ENCODE measurements at regions not wholly inside any gene's neighbourhood (a gene's known extent, or its start where the extent isn't known, plus 50 kb on each side); places are given as distances from the start of the nearest gene placed in this dataset.
"Not testable (repeated sequence)": the region's sequence is repeated elsewhere in the genome, so short reads cannot be mapped to it uniquely, and the experiment has no call there.

DNA sequence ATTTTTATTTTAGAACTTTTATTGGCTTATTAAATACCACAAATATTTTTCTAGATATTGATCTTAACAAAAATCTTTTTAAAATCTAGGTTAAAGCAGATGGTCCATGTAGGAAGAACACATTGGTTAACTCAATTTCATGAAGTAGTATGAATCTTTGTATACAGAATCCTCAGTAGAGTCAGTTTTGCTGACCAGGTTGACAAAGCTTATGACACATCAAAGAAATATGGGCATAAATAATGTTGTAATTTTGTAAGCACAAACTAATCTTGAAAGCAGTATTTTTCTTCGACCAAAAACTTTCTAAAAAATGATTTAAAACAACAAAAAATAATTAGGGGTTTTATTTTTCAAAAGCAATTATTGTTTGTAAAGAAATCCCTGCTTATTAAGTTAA lies 479.3 kb upstream of the PCDH10 start:
- DNase-seq (ENCODE audit: low read depth, low spot score), result no peak

DNA sequence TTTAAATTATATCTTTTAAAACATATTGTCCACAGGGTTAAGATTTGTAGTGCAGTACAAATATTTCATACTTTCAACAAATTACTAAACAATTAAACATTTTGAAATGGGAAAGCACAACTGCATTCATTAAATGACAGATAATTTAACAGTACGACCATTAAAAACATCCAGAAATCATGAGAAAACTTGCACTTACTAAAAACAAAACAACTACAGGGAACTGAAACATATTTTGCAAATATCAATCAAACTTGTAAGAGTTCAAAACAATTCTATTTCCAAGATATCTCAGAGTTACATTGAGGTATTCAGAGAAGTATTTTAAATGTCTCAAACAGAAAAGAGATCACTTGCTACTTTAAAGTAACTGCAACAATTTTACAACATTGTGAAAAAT lies 478.5 kb upstream of the PCDH10 start:
- no peak for DNase-seq (ENCODE audit: low read depth, low spot score)

DNA sequence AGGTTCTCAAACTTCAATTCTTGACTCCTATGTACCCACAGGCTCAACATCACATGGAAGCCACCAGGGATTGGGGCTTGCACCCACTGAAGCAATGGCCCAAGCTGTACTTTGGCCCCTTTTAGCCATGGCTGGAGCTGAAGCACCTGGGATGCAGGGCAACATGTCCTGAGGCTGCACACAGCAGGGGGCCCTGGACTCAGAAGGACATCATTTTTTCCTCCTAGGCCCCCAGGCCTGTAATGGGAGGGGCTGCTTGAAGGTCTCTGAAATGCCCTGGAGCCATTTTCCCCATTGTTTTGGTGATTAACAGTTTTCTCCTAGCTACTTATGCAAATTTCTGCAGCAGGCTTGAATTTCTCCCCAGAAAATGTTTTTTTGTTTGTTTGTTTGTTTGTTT lies 465.1 kb upstream of the PCDH10 start:
- DNase-seq (ENCODE audit: low read depth, low spot score), result no peak

DNA sequence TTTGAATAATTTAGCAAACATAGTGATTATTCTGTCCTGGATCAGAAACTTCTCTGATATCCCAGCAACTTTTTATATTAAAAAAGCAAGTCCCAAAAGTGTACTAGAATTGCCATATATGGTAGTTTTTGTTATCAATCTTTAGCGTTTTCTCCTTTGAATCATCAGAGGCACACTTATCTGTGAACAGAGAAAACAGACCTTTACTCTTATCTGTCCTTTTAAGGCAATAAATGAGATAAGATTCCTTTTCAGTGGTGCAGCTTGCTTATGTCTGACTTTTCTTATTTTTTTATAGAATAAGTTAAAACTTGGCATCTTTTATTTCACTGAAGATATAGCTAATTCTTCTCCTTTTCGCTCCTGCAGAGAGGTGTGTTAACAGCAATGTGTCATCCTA lies 458.1 kb upstream of the PCDH10 start:
- DNase-seq (ENCODE audit: low read depth, low spot score), result no peak

- no peak for DNase-seq (ENCODE audit: low read depth, low spot score)
Measured at GRCh38 chr4:132691668-132692067, 457.4 kb upstream of the PCDH10 start.

- no peak for DNase-seq (ENCODE audit: low read depth, low spot score)
Measured at GRCh38 chr4:132694775-132695174, 454.3 kb upstream of the PCDH10 start.

DNA sequence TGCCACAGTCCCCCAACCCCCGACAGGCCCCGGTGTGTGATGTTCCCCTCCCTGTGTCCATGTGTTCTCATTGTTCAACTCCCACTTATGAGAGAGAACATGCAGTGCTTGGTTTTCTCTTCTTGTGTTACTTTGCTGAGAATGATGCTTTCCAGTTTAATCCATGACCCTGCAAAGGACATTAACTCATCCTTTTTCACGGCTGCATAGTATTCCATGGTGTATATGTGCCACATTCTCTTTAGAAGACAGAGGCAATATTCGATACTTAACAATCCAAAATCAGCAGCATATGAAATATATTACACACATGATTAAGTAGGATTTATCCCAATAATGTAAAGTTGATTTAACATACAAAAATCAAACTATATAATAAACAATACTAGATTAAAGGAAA lies 451.6 kb upstream of the PCDH10 start:
- DNase-seq (ENCODE audit: low read depth, low spot score), result not testable (repeated sequence)

- DNase-seq (ENCODE audit: low read depth, low spot score), result no peak
Measured at GRCh38 chr4:132707955-132708354, 441.1 kb upstream of the PCDH10 start.

GRCh38 chr4:132709056-132709455 lies 440.0 kb upstream of the PCDH10 start:
- no peak for DNase-seq (ENCODE audit: low read depth, low spot score)

GRCh38 chr4:132710971-132711370 lies 438.1 kb upstream of the PCDH10 start:
- no peak for DNase-seq (ENCODE audit: low read depth, low spot score)

DNA sequence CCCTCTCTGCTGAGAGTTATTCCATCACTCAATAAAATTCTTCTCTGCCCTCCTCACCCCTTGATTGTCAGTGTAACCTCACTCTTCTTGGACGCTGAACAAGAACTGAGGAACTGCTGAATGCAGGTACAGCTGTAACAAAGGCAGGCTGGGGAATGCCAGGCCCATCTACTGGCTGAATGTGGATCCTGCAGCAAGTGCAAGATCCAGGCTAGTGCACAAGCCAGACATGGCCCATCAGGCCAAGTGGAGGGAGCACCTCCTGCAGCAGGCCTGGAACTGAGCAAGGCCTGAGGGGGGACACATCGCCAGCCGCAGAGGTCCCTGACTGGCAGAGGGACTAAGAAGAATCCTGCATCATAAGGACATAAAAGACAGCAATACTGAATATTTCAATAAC lies 411.8 kb upstream of the PCDH10 start:
- no peak for DNase-seq (ENCODE audit: low read depth, low spot score)

- no peak for DNase-seq (ENCODE audit: low read depth, low spot score)
Measured at GRCh38 chr4:132759199-132759780, 389.8 kb upstream of the PCDH10 start.

GRCh38 chr4:132763465-132763864 lies 385.6 kb upstream of the PCDH10 start:
- no peak for DNase-seq (ENCODE audit: low read depth, low spot score)

DNA sequence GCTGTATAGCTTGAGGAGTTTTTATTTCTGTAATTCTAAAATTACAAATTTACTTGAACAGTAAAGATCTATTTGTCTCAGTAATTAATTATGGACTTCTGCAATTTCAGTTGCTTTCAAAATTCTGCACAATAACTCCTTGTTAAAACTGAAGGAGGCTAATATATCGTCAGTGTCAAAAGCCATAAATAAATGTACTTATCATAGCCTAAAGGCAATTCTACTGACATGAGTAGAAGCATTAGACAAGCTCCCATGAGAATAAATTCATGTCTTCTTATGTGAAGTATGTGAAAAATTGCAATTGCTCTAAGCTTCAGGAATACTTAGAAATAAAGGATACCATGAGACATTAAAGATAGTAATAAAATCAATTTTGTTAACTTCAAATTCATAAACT lies 381.2 kb upstream of the PCDH10 start:
- DNase-seq (ENCODE audit: low read depth, low spot score), result no peak

DNA sequence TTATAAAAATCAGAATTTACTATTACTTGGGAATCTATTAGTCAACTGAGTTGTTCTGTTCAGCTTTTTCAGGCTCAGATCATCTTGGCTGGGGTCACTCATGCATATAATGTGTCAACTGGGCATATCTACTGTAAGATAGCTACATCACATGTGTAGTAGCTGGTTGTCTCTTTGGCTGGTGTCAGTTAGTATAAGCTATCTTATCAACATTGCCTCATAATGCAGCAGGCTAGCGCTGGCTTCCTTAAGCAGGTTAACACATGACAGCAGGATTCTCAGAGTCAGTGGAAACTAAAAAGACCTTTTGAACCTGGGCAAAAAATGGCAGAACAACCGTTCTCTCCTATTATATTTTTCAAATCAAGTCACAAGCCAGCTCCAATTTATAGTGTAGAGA lies 378.3 kb upstream of the PCDH10 start:
- no peak for DNase-seq (ENCODE audit: low read depth, low spot score)

DNA sequence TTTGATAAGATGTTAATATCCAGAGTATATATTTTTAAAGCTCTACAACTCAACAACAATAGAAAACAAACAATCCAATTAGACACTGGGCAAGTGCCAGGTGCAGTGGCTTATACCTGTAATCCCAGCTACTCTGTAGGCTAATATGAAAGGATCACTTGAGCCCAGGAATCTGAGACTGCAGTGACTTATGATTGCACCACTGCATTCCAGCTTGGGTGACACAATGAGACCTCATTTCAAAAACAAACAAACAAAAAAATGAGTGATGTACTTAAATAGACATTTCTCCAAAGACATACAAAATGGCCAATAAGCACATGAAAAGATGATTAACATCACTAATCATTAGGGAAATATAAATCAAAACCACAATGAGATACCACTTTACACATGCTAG lies 356.8 kb upstream of the PCDH10 start:
- DNase-seq (ENCODE audit: low read depth, low spot score), result no peak

DNA sequence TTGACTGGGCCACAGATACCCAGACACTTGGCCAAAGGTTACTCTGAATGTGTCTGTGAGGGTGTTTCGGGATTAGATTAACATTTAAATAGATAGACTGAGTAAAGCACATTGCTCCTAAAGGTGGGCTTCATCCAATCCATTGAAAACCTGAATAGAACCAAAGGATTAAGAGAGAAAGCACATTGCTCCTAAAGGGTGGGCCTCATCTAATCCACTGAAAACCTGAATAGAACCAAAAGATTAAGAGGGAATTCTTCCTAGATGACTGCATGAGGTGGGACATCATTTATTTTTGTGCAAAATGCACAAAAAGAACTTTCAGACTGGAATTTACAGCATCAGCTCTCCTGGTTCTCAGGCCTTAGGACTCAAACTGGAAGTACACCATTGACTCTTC lies 351.2 kb upstream of the PCDH10 start:
- DNase-seq (ENCODE audit: low read depth, low spot score), result no peak

- no peak for DNase-seq (ENCODE audit: low read depth, low spot score)
Measured at GRCh38 chr4:132809298-132810032, 339.6 kb upstream of the PCDH10 start.

DNA sequence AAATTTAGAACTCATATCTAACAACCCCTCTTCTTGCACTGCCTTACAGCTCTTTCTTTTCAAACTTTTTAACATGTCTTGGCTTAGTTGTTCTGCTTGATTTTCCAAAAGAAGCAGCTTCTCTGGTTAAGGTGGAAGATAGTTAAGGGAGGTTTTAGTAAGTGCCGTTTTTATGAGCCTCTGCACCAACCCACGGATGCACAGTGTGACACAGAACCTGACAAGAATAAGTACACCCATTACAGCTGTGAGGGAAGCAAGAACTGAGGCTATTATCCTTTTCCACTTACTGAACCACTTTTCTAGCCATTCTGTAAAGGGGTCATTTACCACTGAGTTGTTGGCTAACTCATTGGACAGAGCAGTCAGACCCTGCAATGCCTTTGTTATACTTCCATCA lies 336.0 kb upstream of the PCDH10 start:
- DNase-seq (ENCODE audit: low read depth, low spot score), result not testable (repeated sequence)

DNA sequence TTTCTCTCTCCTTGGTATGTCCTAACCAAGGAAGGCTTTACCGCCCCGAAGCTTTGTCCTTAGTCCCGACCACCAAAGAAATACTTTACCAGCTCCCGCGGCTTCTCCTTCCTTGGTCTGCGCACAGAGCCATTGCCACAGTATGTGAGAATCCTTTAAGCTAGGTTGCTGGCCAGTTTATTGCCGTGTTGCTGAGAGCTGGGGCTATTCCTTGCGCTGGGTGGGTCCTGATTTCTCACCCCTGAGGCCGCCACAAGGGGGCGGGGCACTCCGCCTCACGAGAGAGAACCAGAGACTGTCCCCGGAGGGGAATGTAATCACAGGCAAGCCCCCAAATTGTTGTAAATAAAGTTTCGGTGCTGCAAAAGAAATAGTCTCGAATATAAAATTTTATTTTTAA lies 331.0 kb upstream of the PCDH10 start:
- DNase-seq (ENCODE audit: low read depth, low spot score), result no peak

GRCh38 chr4:132823419-132823818 lies 325.7 kb upstream of the PCDH10 start:
- DNase-seq (ENCODE audit: low read depth, low spot score), result no peak

GRCh38 chr4:132824761-132825160 lies 324.3 kb upstream of the PCDH10 start:
- no peak for DNase-seq (ENCODE audit: low read depth, low spot score)

DNA sequence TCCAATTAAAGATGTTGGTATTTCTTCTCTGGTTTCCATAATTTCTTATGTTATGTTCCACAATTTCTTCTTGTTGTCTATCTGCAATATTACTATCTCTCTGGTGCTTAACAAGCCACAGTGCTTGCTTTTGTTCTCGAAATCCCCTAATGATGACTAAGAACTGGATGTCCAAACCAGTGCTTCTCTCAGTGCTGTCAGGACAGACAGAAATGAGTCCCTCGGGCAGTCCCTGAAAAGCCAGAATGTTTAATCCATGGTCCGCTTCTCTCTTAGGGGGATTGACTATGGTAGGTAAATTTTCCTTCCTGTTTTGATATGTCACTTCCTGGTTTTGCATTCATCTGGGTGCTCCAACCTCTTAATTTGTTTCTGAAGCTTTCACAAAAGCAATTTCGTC lies 321.6 kb upstream of the PCDH10 start:
- no peak for DNase-seq (ENCODE audit: low read depth, low spot score)

- no peak for DNase-seq (ENCODE audit: low read depth, low spot score)
Measured at GRCh38 chr4:132838244-132838643, 310.9 kb upstream of the PCDH10 start.
